Medulla oblongata (tissue), 1 donor: ENCODE measurements at regions not wholly inside any gene's neighbourhood (a gene's known extent, or its start where the extent isn't known, plus 50 kb on each side); places are given as distances from the start of the nearest gene placed in this dataset.

Experiments
- DNase-seq: peaks from one replicate; pipeline ENCODE4 v3.0.0-alpha.2; 2015; ENCODE audit errors: extremely low spot score

DNA sequence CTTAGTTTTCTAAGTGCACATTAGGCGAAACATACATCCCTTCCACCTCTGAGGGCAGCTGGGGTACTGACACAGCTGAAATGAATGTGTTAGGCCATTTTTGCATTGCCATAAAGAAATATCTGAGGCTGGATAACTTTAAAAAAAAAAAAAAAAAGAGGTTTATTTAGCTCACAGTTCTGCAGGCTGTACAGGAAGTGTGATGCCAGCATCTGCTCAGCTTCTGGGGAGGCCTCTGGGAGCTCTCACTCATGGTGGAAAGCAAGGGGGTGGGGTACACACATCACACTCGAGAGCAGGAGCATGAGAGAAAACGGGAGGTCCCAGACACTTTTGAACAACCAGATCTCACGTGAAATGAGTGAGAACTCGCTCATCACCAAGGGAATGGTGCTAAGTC is 158.1 kb downstream of the PSMG1 start:
- DNase-seq: no peak

DNA sequence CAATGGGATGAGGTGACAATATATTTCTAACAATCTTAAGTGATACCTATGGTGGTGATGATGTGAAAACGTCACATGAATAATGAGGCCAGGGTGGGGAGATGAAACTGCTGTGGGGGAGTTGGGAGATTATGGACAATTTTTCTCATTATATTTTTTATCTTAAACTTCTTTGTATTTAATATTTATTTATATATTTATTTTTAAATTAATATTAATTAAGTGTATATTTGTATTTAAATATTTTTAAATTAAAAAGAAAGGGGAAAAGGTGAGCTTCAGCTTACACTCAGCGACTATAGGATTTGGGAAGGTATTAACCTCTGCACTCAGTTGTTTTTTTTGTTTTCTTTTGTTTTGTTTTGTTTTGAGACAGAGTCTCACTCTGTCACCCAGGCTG is 158.7 kb downstream of the PSMG1 start:
- no peak for DNase-seq

DNA sequence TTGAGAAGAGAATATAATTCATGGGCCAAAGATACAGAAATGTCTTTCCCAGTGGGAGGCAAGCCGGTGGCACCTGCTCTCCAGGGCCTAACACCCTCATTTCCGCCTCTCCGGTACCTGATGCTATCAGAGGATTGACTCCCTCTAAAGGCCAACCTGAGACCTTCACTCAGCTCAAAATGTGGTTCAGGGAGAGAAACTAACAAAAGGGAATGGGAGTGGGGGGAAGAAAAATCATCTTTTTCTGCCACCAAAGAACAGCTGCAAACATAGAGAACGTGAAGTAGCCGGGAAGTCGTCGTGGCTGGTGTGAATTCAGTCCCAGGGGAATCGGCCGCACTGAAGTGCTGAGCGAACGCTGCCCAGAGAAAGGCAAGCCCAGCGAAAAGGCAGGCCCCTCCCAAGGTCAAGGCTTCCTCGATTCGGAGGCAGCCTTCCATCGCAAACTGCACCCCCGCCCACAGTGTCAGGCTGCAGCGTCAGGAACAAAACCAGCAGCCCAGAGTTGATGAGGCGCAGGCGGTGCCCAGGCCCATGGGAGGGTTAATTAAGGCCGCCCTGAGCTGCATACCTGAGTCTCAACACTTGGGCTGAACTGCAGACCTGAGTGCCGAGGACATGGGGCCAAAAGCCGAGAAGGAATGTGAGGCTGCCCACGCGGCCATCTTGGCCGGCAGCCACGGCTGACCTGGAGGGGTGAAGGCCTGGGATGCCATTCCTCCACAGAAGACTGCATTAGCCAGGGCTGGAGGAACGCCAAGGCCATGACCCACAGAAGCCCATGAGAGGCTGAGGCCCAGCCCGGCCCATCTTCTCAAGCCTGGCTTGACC is 160.2 kb downstream of the PSMG1 start:
- DNase-seq: no peak

DNA sequence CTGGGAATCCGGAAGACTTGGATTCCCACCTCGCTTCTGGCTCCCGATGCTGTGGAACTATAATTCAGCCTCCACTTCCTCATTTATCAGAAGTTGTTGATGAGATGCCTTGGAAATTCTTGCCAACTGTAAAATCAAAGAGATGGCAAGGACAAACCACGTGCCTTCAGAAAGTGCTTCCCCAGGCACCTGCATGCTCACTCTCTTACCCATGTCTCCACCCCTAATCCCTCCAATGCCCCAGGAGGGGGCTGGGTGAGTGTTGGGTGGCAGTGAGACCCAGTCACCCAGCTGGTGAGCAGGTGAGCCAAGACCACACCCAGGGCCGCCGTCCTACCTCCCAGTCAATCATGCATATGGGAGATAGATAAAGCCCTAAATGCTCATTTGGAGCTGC is 160.8 kb downstream of the PSMG1 start:
- no peak for DNase-seq

DNA sequence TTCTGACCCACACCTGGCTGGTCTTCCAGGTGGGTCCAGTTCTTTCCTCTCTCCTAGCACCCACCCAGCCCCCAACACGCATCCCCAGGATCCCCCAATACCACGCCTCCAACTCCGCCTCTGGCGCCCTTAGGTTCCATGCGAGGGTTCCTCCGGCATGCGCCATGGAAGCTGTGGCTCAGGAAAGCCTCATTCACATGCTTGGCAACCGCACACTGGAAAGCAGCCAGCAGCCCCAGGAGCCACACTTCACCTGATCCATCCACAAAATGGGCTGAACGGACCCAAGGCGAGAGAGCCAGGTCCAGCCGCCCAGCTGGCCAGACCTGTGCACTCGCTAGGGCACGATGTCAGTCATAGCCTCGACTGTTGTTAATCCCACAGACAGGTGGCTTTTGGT is 161.2 kb downstream of the PSMG1 start:
- no peak for DNase-seq

DNA sequence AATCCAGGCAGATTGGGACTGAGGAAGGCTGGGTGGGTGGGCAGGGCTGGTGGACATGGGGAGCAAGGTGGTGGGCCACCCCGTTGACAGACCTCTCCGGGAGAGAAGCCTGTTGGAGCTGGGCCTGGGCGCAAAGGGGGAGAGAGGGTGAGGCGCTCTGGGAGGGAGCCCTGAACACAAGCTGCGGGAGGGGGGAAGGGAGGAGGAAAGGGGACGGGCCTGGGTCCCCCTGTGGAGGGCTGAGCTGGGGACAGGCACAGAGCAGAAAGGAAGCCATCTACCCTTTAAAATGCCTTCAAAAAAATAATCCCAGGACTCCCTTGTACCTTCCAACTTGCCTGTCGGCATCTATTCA is 161.8 kb downstream of the PSMG1 start:
- no peak for DNase-seq

DNA sequence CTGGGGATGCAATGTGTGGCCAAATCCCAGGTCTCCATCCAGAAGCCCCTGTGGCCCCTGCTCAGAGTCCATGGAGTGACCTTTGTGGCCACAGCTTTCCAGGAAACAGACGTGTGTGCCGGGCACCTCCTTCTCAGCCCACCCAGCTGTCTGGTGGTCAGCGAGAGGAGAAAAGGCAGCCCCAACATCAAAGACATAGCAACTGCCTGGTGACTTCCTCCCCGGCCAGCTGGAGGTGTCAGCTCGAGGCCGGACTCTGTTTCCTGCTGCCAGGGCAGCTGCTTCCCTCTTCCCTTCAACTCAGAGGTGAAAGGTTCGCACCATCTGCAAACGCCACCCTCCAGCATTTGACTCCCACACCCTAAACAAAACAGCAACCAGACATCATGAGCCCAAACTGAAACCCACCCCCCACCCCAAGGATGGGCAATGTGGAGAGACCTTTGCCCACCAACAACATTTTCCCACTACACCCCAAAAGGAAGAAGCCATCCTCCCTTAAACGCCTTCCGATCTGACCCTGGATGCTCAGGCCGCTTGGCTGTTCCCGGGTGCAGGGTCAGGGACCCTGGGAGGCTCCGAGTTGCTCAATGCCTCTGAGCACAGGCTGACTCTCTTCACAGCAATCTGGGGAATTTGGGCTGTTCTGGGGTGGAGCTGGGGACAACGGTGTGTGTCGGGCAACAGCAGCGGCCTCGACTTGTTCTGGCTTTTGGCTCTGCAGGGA is 162.3 kb downstream of the PSMG1 start:
- DNase-seq: no peak

DNA sequence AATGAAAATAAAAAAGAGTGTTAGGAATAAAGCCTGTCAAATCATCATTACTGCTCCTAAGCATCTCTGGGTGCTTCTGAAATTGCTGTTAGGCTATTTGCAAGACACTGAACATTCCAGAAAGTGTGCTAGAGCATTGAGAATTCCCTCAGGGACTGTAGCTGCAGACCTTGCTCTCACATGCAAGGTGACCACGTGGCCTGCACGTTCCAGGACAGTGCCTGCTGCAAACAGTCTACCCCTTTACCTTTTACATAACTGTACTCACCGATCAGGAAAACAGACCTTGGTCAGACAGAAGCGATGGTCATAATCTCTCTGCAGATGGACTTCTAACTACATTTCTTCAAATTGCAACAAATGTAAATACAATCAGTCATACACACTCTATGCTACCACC is 164.5 kb downstream of the PSMG1 start:
- no peak for DNase-seq

DNA sequence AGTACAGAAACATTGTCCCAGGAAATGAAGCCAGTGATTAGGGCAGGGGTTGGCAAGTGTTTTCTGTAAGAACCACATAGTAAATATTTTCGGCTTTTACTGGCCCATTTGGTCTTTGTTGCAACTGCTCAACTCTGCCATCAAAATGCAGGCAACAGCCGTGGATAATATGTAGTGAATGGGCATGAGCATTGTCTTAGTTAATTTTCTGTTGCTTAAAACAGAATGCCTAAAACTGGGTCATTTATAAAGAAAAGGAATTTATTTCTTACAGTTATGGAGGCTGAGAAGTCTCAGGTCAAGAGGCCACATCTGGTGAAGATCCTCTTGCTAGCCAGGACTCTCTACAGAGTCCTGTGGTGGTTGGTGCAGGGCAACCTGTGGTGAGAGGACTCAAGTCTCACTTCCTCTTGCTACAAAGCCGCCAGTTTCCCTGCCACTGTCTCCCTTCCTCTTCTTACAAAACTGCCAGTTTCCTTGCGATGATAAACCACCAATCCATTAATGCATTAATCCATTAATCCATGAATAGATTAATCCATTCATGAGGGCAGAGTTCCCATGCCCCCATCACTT is 166.4 kb downstream of the PSMG1 start:
- peak; percentile 76 for DNase-seq

DNA sequence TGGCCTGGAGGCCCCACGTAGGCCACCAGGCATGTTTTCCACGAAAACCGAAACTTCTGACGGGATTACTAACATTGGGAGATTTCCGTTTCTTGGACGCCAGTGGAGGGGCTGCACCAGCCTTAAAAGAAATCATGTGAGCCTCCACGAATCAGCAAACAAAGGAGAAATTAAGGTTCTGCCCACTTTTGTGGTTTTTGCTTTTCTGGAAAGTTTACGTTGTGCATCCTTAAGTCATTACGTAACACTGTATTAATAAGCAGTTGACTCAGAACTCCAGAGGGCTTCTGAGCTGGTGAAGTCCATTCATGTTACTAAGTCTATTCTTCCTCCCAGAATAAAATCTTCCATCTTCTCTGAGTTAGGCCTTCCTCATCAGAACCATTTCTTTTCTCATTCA is 168.5 kb downstream of the PSMG1 start:
- DNase-seq: no peak

DNA sequence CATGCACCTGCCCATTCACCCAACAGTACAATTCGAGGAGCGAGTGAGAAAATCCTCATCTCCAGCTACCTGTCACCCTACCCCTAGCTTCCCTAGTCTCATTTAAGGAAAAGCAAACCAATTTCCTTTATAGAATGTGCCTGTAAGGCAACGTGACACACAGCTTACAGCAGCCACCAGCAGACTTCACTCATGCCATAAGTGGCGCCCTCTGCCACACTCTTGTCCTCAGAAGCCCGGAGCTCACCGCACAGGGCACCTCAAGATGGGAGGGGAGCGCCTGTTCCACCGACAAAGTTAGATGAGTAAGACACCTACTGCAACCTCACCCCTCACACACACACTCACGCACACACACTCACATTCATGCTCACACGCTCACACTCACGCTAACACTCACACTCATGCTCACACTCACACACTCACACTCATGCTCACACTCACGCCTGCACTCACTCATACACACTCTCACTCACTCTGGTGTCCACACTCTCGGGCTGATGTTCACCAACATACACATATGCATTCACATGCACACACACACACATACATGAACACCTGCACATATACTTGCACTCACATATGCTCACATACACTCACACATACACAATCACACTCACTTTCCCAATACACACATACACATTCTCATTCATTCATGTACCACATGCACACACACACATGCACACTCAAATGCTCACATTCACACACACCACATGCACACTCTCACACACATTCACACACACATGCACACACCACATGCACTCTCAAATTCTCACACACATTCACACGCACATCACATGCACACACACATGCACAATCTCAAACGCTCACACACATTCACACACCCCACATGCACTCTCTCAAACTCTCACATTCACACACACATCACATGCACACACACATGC is 170.7 kb downstream of the PSMG1 start:
- DNase-seq: no peak

DNA sequence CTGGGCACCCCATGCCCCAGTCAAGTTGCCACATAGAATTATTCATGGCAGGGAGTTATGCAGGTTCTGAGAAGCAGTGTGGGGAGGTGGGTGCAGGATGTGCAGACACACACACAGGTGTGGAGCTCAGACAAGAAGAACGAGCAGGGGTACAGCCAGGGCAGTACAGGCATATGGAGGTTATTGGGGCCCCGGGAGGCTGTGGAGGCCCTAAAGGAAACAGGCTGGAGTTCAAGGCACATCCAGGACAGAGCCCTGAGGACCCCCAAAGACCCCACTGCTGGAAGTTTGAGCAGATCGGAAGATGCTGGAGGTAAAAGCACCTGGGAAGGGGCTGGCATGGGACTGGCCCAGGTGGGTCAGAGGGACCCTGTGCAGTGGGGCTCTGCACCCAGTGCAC is 171.3 kb downstream of the PSMG1 start:
- no peak for DNase-seq

DNA sequence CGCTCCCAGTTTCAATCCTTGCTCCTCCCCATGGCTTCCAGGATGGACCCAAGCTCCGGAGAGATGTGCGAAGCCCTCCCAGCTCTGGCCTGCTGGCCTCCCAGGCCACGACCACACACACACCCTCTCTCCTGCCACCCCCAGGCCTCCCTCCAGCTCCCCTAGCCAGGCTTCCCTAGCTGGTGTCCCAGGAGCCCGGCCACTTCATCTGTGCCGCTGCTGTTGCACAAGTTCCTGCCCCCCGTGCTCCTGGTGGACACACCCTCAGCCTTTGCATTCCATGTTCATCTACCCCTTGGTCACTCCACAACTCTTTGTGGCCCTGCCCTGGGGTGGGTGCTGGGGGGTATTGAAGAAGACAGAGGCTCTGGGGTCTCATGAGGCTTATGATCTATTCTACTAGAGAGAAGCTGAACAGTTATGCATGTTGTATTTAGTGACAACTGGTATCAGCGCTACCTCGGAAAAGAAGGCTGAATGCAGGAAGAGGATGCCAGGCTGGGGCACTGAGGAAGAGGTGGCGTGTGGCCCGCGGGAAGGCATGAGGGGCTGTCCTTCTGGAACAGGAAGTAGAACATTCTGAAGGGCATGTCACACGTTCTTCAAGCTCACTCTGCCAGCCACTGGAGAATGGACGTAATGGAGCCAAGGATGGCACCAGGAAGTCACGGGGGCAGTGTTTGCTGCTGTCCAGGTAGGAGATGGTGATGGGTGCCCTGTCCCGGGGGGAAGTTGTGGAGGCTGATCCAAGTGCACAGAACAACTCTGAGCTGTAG is 172.4 kb downstream of the PSMG1 start:
- DNase-seq: peak; percentile 26

DNA sequence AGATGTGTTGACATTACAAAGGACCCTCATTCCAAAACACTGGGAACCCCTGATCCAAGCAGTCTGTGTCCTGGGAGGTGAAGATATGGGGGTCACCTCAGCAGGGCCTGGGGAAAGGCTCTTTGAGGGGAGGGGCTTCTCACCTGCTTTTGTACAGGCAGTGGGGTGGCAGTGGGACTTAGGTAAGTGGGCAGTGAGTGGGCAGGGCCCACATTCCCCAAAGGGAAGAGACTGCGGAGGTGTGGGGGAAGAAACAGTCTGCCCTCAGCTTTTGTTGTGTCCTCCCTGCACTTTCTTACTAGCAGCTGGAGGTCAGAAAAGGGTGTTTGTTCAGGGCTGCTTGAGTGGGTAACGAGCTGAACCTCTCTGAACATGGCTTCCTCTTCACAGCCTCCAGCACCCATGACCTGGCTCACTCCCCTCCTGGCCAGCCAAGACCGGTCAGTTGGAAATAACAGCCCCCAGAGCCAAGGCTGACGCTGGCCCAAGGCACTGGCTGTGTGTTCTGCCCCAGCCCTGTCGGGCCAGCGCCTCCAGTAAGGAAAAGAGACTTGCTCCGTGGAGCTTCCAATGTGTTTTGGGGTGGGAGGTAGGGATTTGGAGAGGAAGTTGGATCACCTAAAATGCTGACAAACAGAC is 173.5 kb downstream of the PSMG1 start:
- DNase-seq: peak; percentile 54

DNA sequence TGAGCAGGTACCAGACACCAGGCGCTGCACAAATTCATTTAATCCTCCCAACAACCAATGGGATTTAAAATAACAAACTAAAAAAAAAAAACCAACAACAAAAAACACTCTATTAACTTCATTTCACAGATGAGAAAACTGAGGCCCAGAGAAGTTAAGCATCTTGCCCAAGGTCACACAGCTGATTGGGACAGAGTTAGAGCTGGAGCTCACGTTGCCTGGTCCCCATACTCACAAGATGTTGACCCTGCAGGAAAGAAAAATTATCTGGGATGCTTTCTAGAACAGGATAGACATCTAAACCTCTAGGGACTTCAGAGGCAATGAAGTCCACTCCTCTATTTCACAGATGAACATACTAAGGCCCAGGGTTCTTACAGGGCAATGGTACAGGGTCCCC is 175.3 kb downstream of the PSMG1 start:
- DNase-seq: no peak

DNA sequence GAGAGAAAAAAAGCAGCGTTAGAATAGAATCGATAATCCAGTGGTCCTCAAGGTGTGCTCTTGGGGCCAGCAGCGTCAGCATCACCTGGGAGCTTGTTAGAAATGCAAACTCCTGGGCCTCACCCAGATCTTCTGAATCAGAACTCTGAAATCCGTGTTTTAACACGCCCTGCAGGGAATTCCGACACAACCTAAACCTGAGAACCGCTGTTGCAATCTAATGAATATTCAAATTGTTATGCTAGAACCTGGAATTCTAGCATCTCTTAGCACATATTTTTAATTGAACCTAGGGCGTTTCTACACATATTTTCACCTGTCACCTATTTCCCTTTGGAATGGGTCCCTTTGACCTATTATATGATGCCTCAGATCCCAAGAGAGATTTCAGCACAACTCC is 175.7 kb downstream of the PSMG1 start:
- DNase-seq: no peak

DNA sequence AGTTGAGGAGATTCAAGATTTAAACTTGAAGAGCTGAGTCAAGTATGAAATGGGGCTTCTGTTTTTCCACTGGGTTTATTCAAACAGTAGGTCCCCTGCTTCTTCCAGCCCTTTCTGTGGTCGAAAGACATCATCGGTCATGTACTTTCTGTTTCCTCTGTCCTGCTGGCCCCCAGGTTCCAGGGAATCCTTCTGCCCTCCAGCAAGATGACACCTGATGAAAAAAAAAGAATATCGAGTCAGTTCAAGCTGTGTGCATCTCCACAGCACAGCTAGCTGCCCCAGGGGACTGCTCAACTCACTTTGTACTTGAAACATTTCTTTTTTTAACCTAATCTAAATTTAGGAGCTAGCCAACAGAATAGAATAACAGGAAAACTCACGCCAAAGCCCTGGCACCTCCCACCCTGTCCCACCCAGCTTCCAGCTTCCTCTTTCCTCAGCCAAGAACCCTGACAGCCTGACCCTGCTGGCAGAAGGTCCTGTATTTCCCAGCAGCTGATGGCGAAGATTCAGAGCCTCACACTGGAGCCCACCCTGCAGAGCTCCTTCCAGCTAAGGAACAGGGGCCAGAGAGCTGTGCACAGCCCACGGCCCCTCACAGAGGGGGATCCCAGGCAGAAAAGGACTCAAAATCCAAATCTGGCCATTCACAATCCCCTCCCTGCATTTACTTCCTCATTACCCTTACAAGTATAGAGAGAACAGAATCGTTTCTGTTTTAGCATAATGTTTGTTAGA is 176.5 kb downstream of the PSMG1 start:
- peak; percentile 71 for DNase-seq

DNA sequence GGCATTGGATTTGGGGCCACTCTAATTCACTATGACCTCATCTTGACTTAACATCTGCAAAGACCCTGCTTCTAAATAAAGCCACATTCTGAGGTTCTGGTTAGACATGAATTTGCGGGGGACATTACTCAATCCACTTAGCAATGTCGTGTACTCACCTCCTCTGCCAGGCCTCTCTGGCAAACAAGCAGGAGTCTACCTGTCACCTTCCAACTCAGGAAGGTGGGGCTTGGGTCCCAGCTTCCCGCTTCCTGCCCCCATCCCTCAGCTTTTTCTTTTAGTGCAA is 177.8 kb downstream of the PSMG1 start:
- no peak for DNase-seq

DNA sequence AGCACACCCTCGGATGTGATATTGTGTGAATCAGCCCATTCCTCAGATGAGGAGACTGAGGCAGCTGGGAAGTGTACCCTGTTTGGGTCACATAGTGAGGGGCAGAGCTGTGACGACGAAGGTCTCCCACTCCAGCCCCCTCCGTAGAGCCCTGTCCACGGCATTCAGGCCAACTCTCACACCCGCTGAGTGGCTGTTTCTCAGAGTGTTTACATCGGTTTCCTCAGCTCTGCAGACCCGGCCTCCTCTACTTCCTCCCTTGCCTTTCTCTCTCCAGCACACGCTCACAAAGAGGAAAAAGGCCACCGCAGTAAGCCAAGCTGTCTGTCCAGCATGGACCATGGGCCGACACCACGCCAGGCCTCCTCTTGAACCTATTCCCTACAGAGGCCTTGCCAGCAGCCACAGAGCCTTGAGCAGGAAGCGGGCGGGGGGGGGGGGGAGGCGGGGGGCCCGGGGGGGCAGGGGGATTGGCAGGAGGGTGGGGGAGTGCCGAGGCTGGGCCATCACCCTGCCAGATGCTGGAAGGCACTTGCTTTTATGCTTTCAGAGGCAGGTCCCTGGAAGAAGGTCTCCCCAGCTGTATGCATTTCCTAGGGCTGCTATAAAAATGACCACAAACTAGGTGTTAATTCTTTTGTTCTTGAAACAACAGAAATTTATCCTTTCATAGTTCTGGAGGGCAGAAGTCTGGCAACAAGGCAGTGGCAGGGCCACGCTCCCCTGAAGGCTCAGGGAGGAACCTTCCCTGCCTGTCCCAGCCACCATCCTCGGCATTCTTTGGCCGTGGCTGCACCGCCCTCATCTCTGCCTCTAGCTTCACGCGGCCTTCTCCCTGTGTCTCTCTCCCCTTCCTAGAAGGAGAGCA is 178.4 kb downstream of the PSMG1 start:
- peak; percentile 85 for DNase-seq
